Jurkat, Clone E6-1 (cell line): ENCODE measurements at regions not wholly inside any gene's neighbourhood (a gene's known extent, or its start where the extent isn't known, plus 50 kb on each side); places are given as distances from the start of the nearest gene placed in this dataset.

Experiments used
- DNase-seq: peaks from one replicate; pipeline ENCODE4 v3.0.0-alpha.2; 2011; ENCODE audit warnings: low read depth, low spot score
- H3K4me3 ChIP-seq: 2 replicates; pipeline ENCODE4 v1.5.1; 2011; ENCODE audit warnings: mild to moderate bottlenecking, low read length, control low read depth, moderate library complexity

GRCh38 chr6:108751282-108751681, 96.9 kb upstream of the ARMC2 start:
- no peak overlapping the region for H3K4me3 ChIP-seq
- no peak for DNase-seq

GRCh38 chr6:108751851-108752732, 96.1 kb upstream of the ARMC2 start:
- no peak overlapping the region for H3K4me3 ChIP-seq
- no peak for DNase-seq

GRCh38 chr6:108752733-108753590, 95.3 kb upstream of the ARMC2 start:
- DNase-seq = no peak
- no peak overlapping the region for H3K4me3 ChIP-seq

- DNase-seq = no peak
- no peak overlapping the region for H3K4me3 ChIP-seq
Measured at GRCh38 chr6:108755257-108756240, 92.7 kb upstream of the ARMC2 start.

- no peak overlapping the region for H3K4me3 ChIP-seq
- no peak for DNase-seq
Measured at GRCh38 chr6:108757357-108757756, 90.9 kb upstream of the ARMC2 start.

GRCh38 chr6:108758884-108759283, 89.3 kb upstream of the ARMC2 start:
- DNase-seq = no peak
- no peak overlapping the region for H3K4me3 ChIP-seq

- no peak overlapping the region for H3K4me3 ChIP-seq
- no peak for DNase-seq
Measured at GRCh38 chr6:108760126-108761050, 87.8 kb upstream of the ARMC2 start.

- no peak for DNase-seq
- no peak overlapping the region for H3K4me3 ChIP-seq
Measured at GRCh38 chr6:108762394-108762793, 85.8 kb upstream of the ARMC2 start.

- no peak for DNase-seq
- no peak overlapping the region for H3K4me3 ChIP-seq
Measured at GRCh38 chr6:108763931-108764579, 84.2 kb upstream of the ARMC2 start.

GRCh38 chr6:108764580-108764950, 83.7 kb upstream of the ARMC2 start:
- H3K4me3 ChIP-seq = no peak overlapping the region
- no peak for DNase-seq

GRCh38 chr6:108765495-108765894, 82.7 kb upstream of the ARMC2 start:
- no peak overlapping the region for H3K4me3 ChIP-seq
- no peak for DNase-seq

- no peak for DNase-seq
- H3K4me3 ChIP-seq = no peak overlapping the region
Measured at GRCh38 chr6:108766419-108766818, 81.8 kb upstream of the ARMC2 start.

GRCh38 chr6:108766886-108767285, 81.3 kb upstream of the ARMC2 start:
- no peak overlapping the region for H3K4me3 ChIP-seq
- no peak for DNase-seq

- no peak for DNase-seq
Measured at GRCh38 chr6:108767418-108768165, 80.6 kb upstream of the ARMC2 start.

GRCh38 chr6:108768166-108768555, 80.1 kb upstream of the ARMC2 start:
- no peak for DNase-seq
- H3K4me3 ChIP-seq = no peak overlapping the region

More at GRCh38 chr6:108767418-108768165, 80.6 kb upstream of the ARMC2 start:
- H3K4me3 ChIP-seq = no peak overlapping the region

- H3K4me3 ChIP-seq = no peak overlapping the region
- DNase-seq = no peak
Measured at GRCh38 chr6:108768792-108769524, 79.3 kb upstream of the ARMC2 start.
